Kidney epithelial cell (primary cell): ENCODE measurements at regions not wholly inside any gene's neighbourhood (a gene's known extent, or its start where the extent isn't known, plus 50 kb on each side); places are given as distances from the start of the nearest gene placed in this dataset.

Experiments used
- DNase-seq: peaks from one replicate; pipeline ENCODE4 v3.0.0-alpha.2; 2010; ENCODE audit warnings: low read depth
- H3K27me3 ChIP-seq: 2 replicates; pipeline ENCODE4 v1.6.0; 2011; ENCODE audit warnings: low read length; ENCODE audit not compliant: control insufficient read depth, insufficient read depth
- H3K36me3 ChIP-seq: 2 replicates; pipeline ENCODE4 v1.5.1; 2011; ENCODE audit warnings: low read length; ENCODE audit not compliant: control insufficient read depth, insufficient read depth
- H3K4me3 ChIP-seq: 2 replicates; pipeline ENCODE4 v1.5.1; 2011; ENCODE audit warnings: low read depth, mild to moderate bottlenecking, control low read depth, low read length
- TF ChIP-seq, protein P1 (sequence below): IDR thresholded peaks from 2 replicates; pipeline ENCODE4 v1.5.1; 2011; ENCODE audit warnings: mild to moderate bottlenecking, moderate library complexity, low read length, control low read depth, inconsistent platforms; ENCODE audit not compliant: insufficient read depth, poor library complexity, severe bottlenecking

DNA sequence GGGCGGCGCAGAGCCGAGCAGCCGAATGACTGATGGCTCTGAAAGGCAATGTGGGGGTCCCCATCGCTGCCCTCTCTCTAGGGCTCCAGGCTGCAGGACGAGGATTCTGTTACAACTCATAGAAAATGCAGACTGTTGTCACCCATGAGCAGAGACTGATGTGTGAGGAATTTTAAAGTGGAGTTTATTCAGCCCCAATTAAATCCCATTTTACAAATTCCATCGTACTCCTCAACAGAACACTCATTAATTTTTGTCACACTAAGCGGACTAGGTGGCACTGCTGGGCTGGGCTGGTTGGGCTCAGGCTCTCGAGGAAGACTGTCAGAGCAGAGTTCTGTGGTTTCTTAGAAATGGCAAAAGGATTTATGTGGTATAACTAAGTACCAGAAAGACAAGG is 102.6 kb upstream of the SPON1 start:
- no peak for DNase-seq
- no peaks in the 10 kb centered on the region for H3K36me3 ChIP-seq
- no peak overlapping the region for H3K4me3 ChIP-seq
- H3K27me3 ChIP-seq, result peaks cover 2% of the 10 kb centered on the region
- TF ChIP-seq, protein P1, sequence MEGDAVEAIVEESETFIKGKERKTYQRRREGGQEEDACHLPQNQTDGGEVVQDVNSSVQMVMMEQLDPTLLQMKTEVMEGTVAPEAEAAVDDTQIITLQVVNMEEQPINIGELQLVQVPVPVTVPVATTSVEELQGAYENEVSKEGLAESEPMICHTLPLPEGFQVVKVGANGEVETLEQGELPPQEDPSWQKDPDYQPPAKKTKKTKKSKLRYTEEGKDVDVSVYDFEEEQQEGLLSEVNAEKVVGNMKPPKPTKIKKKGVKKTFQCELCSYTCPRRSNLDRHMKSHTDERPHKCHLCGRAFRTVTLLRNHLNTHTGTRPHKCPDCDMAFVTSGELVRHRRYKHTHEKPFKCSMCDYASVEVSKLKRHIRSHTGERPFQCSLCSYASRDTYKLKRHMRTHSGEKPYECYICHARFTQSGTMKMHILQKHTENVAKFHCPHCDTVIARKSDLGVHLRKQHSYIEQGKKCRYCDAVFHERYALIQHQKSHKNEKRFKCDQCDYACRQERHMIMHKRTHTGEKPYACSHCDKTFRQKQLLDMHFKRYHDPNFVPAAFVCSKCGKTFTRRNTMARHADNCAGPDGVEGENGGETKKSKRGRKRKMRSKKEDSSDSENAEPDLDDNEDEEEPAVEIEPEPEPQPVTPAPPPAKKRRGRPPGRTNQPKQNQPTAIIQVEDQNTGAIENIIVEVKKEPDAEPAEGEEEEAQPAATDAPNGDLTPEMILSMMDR, result no peak

DNA sequence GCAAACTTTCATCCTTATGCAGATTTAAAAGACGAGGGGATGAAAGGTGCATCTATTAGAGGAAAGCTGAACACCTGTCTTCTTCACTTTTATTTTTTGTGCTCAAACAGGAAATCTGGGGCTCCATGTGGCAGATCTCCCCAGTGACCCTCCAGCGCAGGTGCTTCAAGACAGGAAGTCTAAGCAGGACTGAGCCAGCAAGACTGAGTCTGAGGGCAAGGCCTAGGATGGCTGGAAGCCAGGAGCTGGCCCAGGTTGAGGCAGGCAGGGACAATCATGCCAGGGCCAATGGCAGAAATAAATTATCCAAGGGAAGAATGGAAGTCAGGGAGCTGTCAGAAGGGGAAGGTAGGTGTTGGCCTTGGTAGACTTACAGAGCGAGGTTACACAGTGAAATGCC is 101.1 kb upstream of the SPON1 start:
- Histone ChIP-seq H3K4me3 (no peak overlapping the region), H3K27me3 (no peaks in the 10 kb centered on the region), H3K36me3 (no peaks in the 10 kb centered on the region)
- no peak for DNase-seq
- TF ChIP-seq, protein P1, result no peak

DNA sequence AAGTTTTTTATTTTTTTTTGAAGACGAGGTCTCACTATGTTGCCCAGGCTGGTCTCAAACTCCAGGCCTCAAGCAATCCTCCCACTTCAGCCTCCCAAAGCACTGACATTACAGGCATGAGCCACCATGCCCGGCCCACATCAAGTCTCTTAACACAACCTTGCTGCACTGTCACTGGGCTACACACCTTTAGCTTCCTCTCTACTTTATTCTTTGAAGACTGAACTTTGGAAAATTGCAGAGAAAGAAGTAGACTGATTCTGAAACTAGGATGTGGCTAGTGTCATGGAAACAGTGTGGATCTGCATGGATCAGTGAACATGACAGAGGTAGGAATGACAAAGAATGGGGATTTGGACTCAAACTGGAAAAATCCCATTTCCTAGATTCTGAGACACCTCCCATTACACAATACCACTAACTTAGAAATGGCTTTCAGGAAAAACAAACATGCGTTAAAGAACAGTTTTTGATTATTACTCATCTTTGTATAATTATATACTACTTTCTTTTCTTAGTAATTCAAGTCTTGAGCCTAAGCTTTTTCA is 99.6 kb upstream of the SPON1 start:
- H3K4me3 ChIP-seq, result no peak overlapping the region
- TF ChIP-seq, protein P1, result no peak
- H3K27me3 ChIP-seq, result no peaks in the 10 kb centered on the region
- DNase-seq, result no peak
- H3K36me3 ChIP-seq, result no peaks in the 10 kb centered on the region

GRCh38 chr11:13868710-13869397 is 93.7 kb upstream of the SPON1 start:
- no peak for DNase-seq
- no peaks in the 10 kb centered on the region for H3K27me3 ChIP-seq
- TF ChIP-seq, protein P1, result no peak
- no peaks in the 10 kb centered on the region for H3K36me3 ChIP-seq
- no peak overlapping the region for H3K4me3 ChIP-seq

GRCh38 chr11:13869398-13869886 is 93.1 kb upstream of the SPON1 start:
- TF ChIP-seq, protein P1, result no peak
- Histone ChIP-seq H3K27me3 (no peaks in the 10 kb centered on the region), H3K4me3 (no peak overlapping the region), H3K36me3 (no peaks in the 10 kb centered on the region)
- no peak for DNase-seq

DNA sequence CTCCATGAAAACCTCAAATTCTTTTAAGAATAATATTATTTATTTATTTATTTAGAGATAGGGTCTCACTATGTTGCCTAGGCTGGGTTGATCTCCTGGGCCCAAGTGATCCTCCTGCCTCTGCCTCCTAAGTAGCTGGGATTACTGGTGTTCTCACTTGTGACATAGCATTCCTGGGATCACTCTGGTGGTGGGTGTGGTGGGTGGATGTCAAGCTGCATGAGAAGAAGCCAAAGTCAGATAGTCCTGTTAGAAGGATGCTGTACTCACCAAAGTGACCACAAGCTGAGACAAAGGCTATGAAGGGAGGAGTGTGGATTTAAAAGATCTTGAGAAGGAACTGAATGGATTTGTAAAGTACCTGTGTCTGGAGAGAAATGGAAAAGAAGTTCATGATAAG is 87.9 kb upstream of the SPON1 start:
- no peak for DNase-seq
- H3K4me3 ChIP-seq, result no peak overlapping the region
- H3K27me3 ChIP-seq, result no peaks in the 10 kb centered on the region
- no peaks in the 10 kb centered on the region for H3K36me3 ChIP-seq
- TF ChIP-seq, protein P1, result no peak
